ENCODE measurements at regions not wholly inside any gene's neighbourhood (a gene's known extent, or its start where the extent isn't known, plus 50 kb on each side); places are given as distances from the start of the nearest gene placed in this dataset.

GRCh38 chr2:66697366-66697765 is 262.4 kb downstream of the MEIS1 start:
- Histone ChIP-seq H3K27ac (ENCODE audit: insufficient read depth, low read depth, low read length) (no peak overlapping the region), H3K9ac (replicated peaks; ENCODE audit: extremely low read depth, insufficient read depth, low read length) (no peak overlapping the region), H3K9me3 (replicated peaks; ENCODE audit: control insufficient read depth, insufficient read depth, low read length) (no peaks in the 10 kb centered on the region), H4K20me1 (replicated peaks; ENCODE audit: control insufficient read depth, extremely low read depth, insufficient read depth, low read length) (no peaks in the 10 kb centered on the region), H3K4me1 (ENCODE audit: control insufficient read depth, extremely low read depth, insufficient read depth, low read length) (no peaks in the 10 kb centered on the region), H3K79me2 (ENCODE audit: control insufficient read depth, insufficient read depth, low read length) (no peaks in the 10 kb centered on the region), H2AFZ (ENCODE audit: low read depth, low read length) (no peak overlapping the region), H3K27me3 (ENCODE audit: control insufficient read depth in 2 of 2, insufficient read depth in 2 of 2, low read length in 2 of 2) (no peaks in the 10 kb centered on the region), H3K36me3 (ENCODE audit: control insufficient read depth in 2 of 2, extremely low read depth in 1 of 2, insufficient read depth in 2 of 2, low read length in 2 of 2) (no peaks in the 10 kb centered on the region), H3K4me3 (replicated peaks in 1 of 3; ENCODE audit: insufficient read depth in 1 of 3, low read depth in 1 of 3, low read length in 3 of 3) (no peak overlapping the region), H3K9me1 (replicated peaks; ENCODE audit: control insufficient read depth, extremely low read depth, insufficient read depth, low read length) (no peaks in the 10 kb centered on the region), H3K4me2 (ENCODE audit: insufficient read depth, low read length) (no peak overlapping the region)
- BruUV-seq (replicated peaks), result no TSS peak
- no peak for FAIRE-seq
- TF ChIP-seq POLR2AphosphoS5 (IDR thresholded peaks at IDR 0.05; ENCODE audit: insufficient read depth, low read depth, low read length) (no peak), FOS (IDR thresholded peaks at IDR 0.05; ENCODE audit: borderline replicate concordance, insufficient read depth, low read length) (no peak), POLR2A (IDR thresholded peaks at IDR 0.05; ENCODE audit: low read depth, low read length) (no peak)
- intact Hi-C loops (cut with micrococcal nuclease), result no loop called here
- dilution Hi-C loops (cut with MboI; ENCODE audit: extremely low pct_ligation_motif_present, low sequenced_read_pairs), result no loop called here
- DNase-seq (ENCODE audit: low read depth, low spot score), result no peak
- ChIA-PET POLR2A (no interaction called here), CTCF (no interaction called here)

- Histone ChIP-seq H3K9me3 (replicated peaks; ENCODE audit: control insufficient read depth, insufficient read depth, low read length) (no peaks in the 10 kb centered on the region), H3K9me1 (replicated peaks; ENCODE audit: control insufficient read depth, extremely low read depth, insufficient read depth, low read length) (no peaks in the 10 kb centered on the region), H3K36me3 (ENCODE audit: control insufficient read depth in 2 of 2, extremely low read depth in 1 of 2, insufficient read depth in 2 of 2, low read length in 2 of 2) (no peaks in the 10 kb centered on the region), H3K4me1 (ENCODE audit: control insufficient read depth, extremely low read depth, insufficient read depth, low read length) (no peaks in the 10 kb centered on the region), H3K4me3 (replicated peaks in 1 of 3; ENCODE audit: insufficient read depth in 1 of 3, low read depth in 1 of 3, low read length in 3 of 3) (no peak overlapping the region), H3K27me3 (ENCODE audit: control insufficient read depth in 2 of 2, insufficient read depth in 2 of 2, low read length in 2 of 2) (no peaks in the 10 kb centered on the region), H2AFZ (ENCODE audit: low read depth, low read length) (no peak overlapping the region), H3K27ac (ENCODE audit: insufficient read depth, low read depth, low read length) (no peak overlapping the region), H4K20me1 (replicated peaks; ENCODE audit: control insufficient read depth, extremely low read depth, insufficient read depth, low read length) (no peaks in the 10 kb centered on the region), H3K79me2 (ENCODE audit: control insufficient read depth, insufficient read depth, low read length) (no peaks in the 10 kb centered on the region), H3K9ac (replicated peaks; ENCODE audit: extremely low read depth, insufficient read depth, low read length) (no peak overlapping the region), H3K4me2 (ENCODE audit: insufficient read depth, low read length) (no peak overlapping the region)
- DNase-seq (ENCODE audit: low read depth, low spot score) (no peak), FAIRE-seq (no peak)
- POLR2A ChIA-PET, result no interaction called here
- no peak for TF ChIP-seq POLR2AphosphoS5 (IDR thresholded peaks at IDR 0.05; ENCODE audit: insufficient read depth, low read depth, low read length)
- no peak for TF ChIP-seq GATA2 (IDR thresholded peaks at IDR 0.05; ENCODE audit: insufficient read depth, insufficient read length, low read depth, low read length)
- TF ChIP-seq FOS (IDR thresholded peaks at IDR 0.05; ENCODE audit: borderline replicate concordance, insufficient read depth, low read length), result no peak
- TF ChIP-seq POLR2A (IDR thresholded peaks at IDR 0.05; ENCODE audit: low read depth, low read length), result no peak
- TF ChIP-seq JUN (IDR thresholded peaks at IDR 0.05; ENCODE audit: borderline replicate concordance, insufficient read depth, insufficient read length, low read depth), result no peak
- TF ChIP-seq MYC (IDR thresholded peaks at IDR 0.05; ENCODE audit: low read depth, low read length), result no peak
- no peak for TF ChIP-seq EZH2 (IDR thresholded peaks at IDR 0.05; ENCODE audit: borderline replicate concordance, low read depth, low read length, severe bottlenecking)
- dilution Hi-C loops (cut with MboI; ENCODE audit: extremely low pct_ligation_motif_present, low sequenced_read_pairs) (no loop called here), intact Hi-C loops (cut with micrococcal nuclease) (no loop called here)
- no TSS peak for BruUV-seq (replicated peaks)
- CTCF ChIA-PET, result no interaction called here
These were observed 263.2 kb downstream of the MEIS1 start for GRCh38 chr2:66698091-66698490.

Data from endothelial cell of umbilical vein (primary cell).